ENCODE measurements at regions not wholly inside any gene's neighbourhood (a gene's known extent, or its start where the extent isn't known, plus 50 kb on each side); places are given as distances from the start of the nearest gene placed in this dataset.
"Not testable (repeated sequence)": the region's sequence is repeated elsewhere in the genome, so short reads cannot be mapped to it uniquely, and the experiment has no call there.

- TF ChIP-seq ZNF274 (IDR thresholded peaks at IDR 0.05; ENCODE audit: low read depth, low read length) (no peak), ATF3 (IDR thresholded peaks at IDR 0.05) (no peak)
Measured at GRCh38 chr4:151540728-151541388, 131.9 kb downstream of the FHIP1A start (continued).

GRCh38 chr4:151541389-151542071 lies 132.6 kb downstream of the FHIP1A start:
- Histone ChIP-seq H3K4me3 (replicated peaks in 1 of 2; ENCODE audit: low read depth in 1 of 2, low read length in 2 of 2) (peak overlapping the region in 1 of 2 experiments; percentile 6; a peak in 1 of 4 replicates), H3K9me3 (ENCODE audit: control insufficient read depth in 1 of 2, insufficient read depth in 1 of 2, low read depth in 1 of 2, low read length in 2 of 2) (no peaks in the 10 kb centered on the region), H3K27me3 (ENCODE audit: insufficient read depth, low read length) (no peaks in the 10 kb centered on the region), H4K20me1 (ENCODE audit: insufficient read depth) (no peaks in the 10 kb centered on the region), H3K4me1 (ENCODE audit: control insufficient read depth in 1 of 2, insufficient read depth in 2 of 2, low read length in 2 of 2) (peaks cover 28% of the 10 kb centered on the region in 2 experiments), H3K36me3 (ENCODE audit: control insufficient read depth in 1 of 2, insufficient read depth in 2 of 2, low read length in 2 of 2) (no peaks in the 10 kb centered on the region), H3K9ac (ENCODE audit: low read length) (peak overlapping the region; percentile 12; the same call in 1 of the 2 replicates), H2AFZ (ENCODE audit: low read depth, low read length, poor library complexity, severe bottlenecking) (no peak overlapping the region), H3K4me2 (ENCODE audit: low read length) (peak overlapping the region; percentile 65), H3K9me2 (ENCODE audit: insufficient read depth) (no peaks in the 10 kb centered on the region), H3K79me2 (ENCODE audit: insufficient read depth, low read length) (no peaks in the 10 kb centered on the region), H3K27ac (ENCODE audit: low read depth, low read length) (peak overlapping the region; percentile 36; the same call in 1 of the 2 replicates)
- intact Hi-C loops (cut with micrococcal nuclease) = no loop called here
- POLR2A ChIA-PET = no interaction called here
- RAD21 ChIA-PET (ENCODE audit: low non-redundant PET in 1 of 2, low total read pairs in 2 of 2, uncharacterized antibody in 2 of 2, unreplicated experiment in 2 of 2) = no interaction called here
- peak; percentile 56 for ATAC-seq
- DNase-seq (ENCODE audit: low read depth, low spot score) = peak; percentile 21
- TF ChIP-seq ELF1 (IDR thresholded peaks at IDR 0.05; ENCODE audit: borderline replicate concordance, low read depth) (no peak), SP1 (IDR thresholded peaks at IDR 0.05; ENCODE audit: low read depth) (no peak)
- CTCF ChIA-PET = interaction anchor here (1.3 to 1.7 kb wide), 2 partner anchors 11 to 63 kb away, joined by 4 to 5 read pairs; no protein-coding TSS in a partner anchor
- no TSS peak for BruUV-seq (replicated peaks)

- DNase-seq (ENCODE audit: low read depth, low spot score) (no peak), ATAC-seq (no peak)
- intact Hi-C loops (cut with micrococcal nuclease) = no loop called here
- H3K27ac ChIP-seq (ENCODE audit: low read depth, low read length) = no peak overlapping the region
- POLR2A ChIA-PET = no interaction called here
- H2AFZ ChIP-seq (ENCODE audit: low read depth, low read length, poor library complexity, severe bottlenecking) = no peak overlapping the region
- H3K9me3 ChIP-seq (ENCODE audit: control insufficient read depth in 1 of 2, insufficient read depth in 1 of 2, low read depth in 1 of 2, low read length in 2 of 2) = peaks cover 6% of the 10 kb centered on the region in 2 experiments; a peak in 2 of 4 replicates
- peak; percentile 75 for TF ChIP-seq CBX3 (IDR thresholded peaks at IDR 0.05; ENCODE audit: low read depth)
- TF ChIP-seq POLR2A (IDR thresholded peaks at IDR 0.05; ENCODE audit: borderline replicate concordance, extremely low read depth, insufficient read depth, insufficient read length) = no peak
- no peak for TF ChIP-seq ELF1 (IDR thresholded peaks at IDR 0.05; ENCODE audit: borderline replicate concordance, low read depth)
- no peak for TF ChIP-seq EGR1 (IDR thresholded peaks at IDR 0.05; ENCODE audit: low read depth)
- no peak for TF ChIP-seq FOSL1 (IDR thresholded peaks at IDR 0.05; ENCODE audit: low read depth)
- no peak for TF ChIP-seq POLR2AphosphoS5 (IDR thresholded peaks at IDR 0.05; ENCODE audit: low read depth, low read length)
- H3K27me3 ChIP-seq (ENCODE audit: insufficient read depth, low read length) = no peaks in the 10 kb centered on the region
- H3K4me1 ChIP-seq (ENCODE audit: control insufficient read depth in 1 of 2, insufficient read depth in 2 of 2, low read length in 2 of 2) = no peaks in the 10 kb centered on the region
- H4K20me1 ChIP-seq (ENCODE audit: insufficient read depth) = no peaks in the 10 kb centered on the region
- no TSS peak for BruUV-seq (replicated peaks)
- no peaks in the 10 kb centered on the region for H3K79me2 ChIP-seq (ENCODE audit: insufficient read depth, low read length)
- H3K9ac ChIP-seq (ENCODE audit: low read length) = no peak overlapping the region
- CTCF ChIA-PET = no interaction called here
- no peak overlapping the region for H3K4me3 ChIP-seq (replicated peaks in 1 of 2; ENCODE audit: low read depth in 1 of 2, low read length in 2 of 2)
- H3K4me2 ChIP-seq (ENCODE audit: low read length) = no peak overlapping the region
- H3K36me3 ChIP-seq (ENCODE audit: control insufficient read depth in 1 of 2, insufficient read depth in 2 of 2, low read length in 2 of 2) = no peaks in the 10 kb centered on the region
- no peaks in the 10 kb centered on the region for H3K9me2 ChIP-seq (ENCODE audit: insufficient read depth)
- RAD21 ChIA-PET (ENCODE audit: low non-redundant PET in 1 of 2, low total read pairs in 2 of 2, uncharacterized antibody in 2 of 2, unreplicated experiment in 2 of 2) = no interaction called here
Measured at GRCh38 chr4:151548708-151549107, 139.7 kb downstream of the FHIP1A start.

GRCh38 chr4:151549378-151549777 lies 140.4 kb downstream of the FHIP1A start:
- H3K27ac ChIP-seq (ENCODE audit: low read depth, low read length); CTCF ChIA-PET; H3K4me3 ChIP-seq (replicated peaks in 1 of 2; ENCODE audit: low read depth in 1 of 2, low read length in 2 of 2); H4K20me1 ChIP-seq (ENCODE audit: insufficient read depth); H3K79me2 ChIP-seq (ENCODE audit: insufficient read depth, low read length); H3K4me1 ChIP-seq (ENCODE audit: control insufficient read depth in 1 of 2, insufficient read depth in 2 of 2, low read length in 2 of 2); H3K9me2 ChIP-seq (ENCODE audit: insufficient read depth); H3K9ac ChIP-seq (ENCODE audit: low read length); H2AFZ ChIP-seq (ENCODE audit: low read depth, low read length, poor library complexity, severe bottlenecking); ATAC-seq; H3K9me3 ChIP-seq (ENCODE audit: control insufficient read depth in 1 of 2, insufficient read depth in 1 of 2, low read depth in 1 of 2, low read length in 2 of 2); H3K4me2 ChIP-seq (ENCODE audit: low read length); DNase-seq (ENCODE audit: low read depth, low spot score); RAD21 ChIA-PET (ENCODE audit: low non-redundant PET in 1 of 2, low total read pairs in 2 of 2, uncharacterized antibody in 2 of 2, unreplicated experiment in 2 of 2); intact Hi-C loops (cut with micrococcal nuclease); H3K27me3 ChIP-seq (ENCODE audit: insufficient read depth, low read length); H3K36me3 ChIP-seq (ENCODE audit: control insufficient read depth in 1 of 2, insufficient read depth in 2 of 2, low read length in 2 of 2); POLR2A ChIA-PET; BruUV-seq (replicated peaks): not testable (repeated sequence)
